ENCODE measurements at regions not wholly inside any gene's neighbourhood (a gene's known extent, or its start where the extent isn't known, plus 50 kb on each side); places are given as distances from the start of the nearest gene placed in this dataset.
"Not testable (repeated sequence)": the region's sequence is repeated elsewhere in the genome, so short reads cannot be mapped to it uniquely, and the experiment has no call there.

DNA sequence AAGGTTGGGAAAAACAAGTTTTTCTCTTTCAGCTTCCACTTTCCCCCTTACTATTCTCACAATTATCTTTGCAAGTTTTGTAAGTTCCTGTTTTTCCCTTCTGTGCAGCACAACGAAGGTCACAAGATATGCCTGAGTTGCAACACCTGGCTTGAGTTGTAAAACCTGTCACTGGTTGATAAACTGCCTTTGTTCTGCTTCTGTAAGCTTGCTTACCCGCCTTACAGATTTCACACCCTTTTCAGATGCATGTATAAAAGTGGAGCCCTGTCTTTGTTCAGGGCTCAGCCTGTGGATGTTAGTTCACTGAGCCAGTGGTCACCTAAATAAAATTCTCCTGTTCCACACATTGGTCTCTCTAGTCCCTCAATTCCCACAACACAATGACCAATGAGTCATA, 318.9 kb downstream of the UBE2NL start:
- H3K27ac ChIP-seq (ENCODE audit: low read length); H3K4me3 ChIP-seq (ENCODE audit: low read depth in 2 of 2, low read length in 2 of 2); POLR2A ChIA-PET; DNase-seq (ENCODE audit: low read depth, low spot score); H3K9me3 ChIP-seq (ENCODE audit: control insufficient read depth, insufficient read depth, low read depth, low read length); intact Hi-C loops (cut with micrococcal nuclease; ENCODE audit: unreplicated experiment); H3K27me3 ChIP-seq (ENCODE audit: control insufficient read depth, insufficient read depth, low read length); BruUV-seq (replicated peaks); in situ Hi-C loops (cut with HindIII; ENCODE audit: low pct_unique_long_range_greater_than_20kb, low sequenced_read_pairs); CTCF ChIA-PET; ATAC-seq; H3K4me1 ChIP-seq (ENCODE audit: control insufficient read depth, insufficient read depth, low read length); H3K36me3 ChIP-seq (ENCODE audit: control insufficient read depth, insufficient read depth, low read length): not testable (repeated sequence)

GRCh38 chrX:144208360-144209024, 324.6 kb downstream of the UBE2NL start:
- in situ Hi-C loops (cut with HindIII; ENCODE audit: low pct_unique_long_range_greater_than_20kb, low sequenced_read_pairs); CTCF ChIA-PET; BruUV-seq (replicated peaks); H3K4me3 ChIP-seq (ENCODE audit: low read depth in 2 of 2, low read length in 2 of 2); intact Hi-C loops (cut with micrococcal nuclease; ENCODE audit: unreplicated experiment); H3K36me3 ChIP-seq (ENCODE audit: control insufficient read depth, insufficient read depth, low read length); DNase-seq (ENCODE audit: low read depth, low spot score); H3K27me3 ChIP-seq (ENCODE audit: control insufficient read depth, insufficient read depth, low read length); H3K27ac ChIP-seq (ENCODE audit: low read length); ATAC-seq; H3K9me3 ChIP-seq (ENCODE audit: control insufficient read depth, insufficient read depth, low read depth, low read length); POLR2A ChIA-PET; H3K4me1 ChIP-seq (ENCODE audit: control insufficient read depth, insufficient read depth, low read length): not testable (repeated sequence)

DNA sequence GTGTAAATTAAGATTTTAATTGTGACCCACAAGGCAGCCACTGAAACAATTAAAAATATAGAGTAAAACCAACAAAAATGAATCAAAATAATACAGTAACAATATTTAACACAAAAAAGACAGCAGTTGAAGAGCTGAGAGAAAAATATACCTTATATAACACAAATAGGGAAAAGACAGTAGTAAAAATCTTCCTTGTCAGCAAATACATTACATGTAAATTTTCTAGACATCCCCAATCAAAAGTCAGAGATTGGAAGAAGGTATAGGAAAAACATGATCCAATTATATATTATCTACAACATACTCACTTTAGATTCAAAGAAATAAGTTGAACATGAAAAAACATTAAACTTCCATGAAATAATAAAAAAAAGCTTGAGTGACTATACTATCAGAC, 330.8 kb downstream of the UBE2NL start:
- DNase-seq (ENCODE audit: low read depth, low spot score) (no peak), ATAC-seq (no peak)
- CTCF ChIA-PET, result no interaction called here
- no TSS peak for BruUV-seq (replicated peaks)
- POLR2A ChIA-PET, result no interaction called here
- Histone ChIP-seq H3K36me3 (ENCODE audit: control insufficient read depth, insufficient read depth, low read length) (no peaks in the 10 kb centered on the region), H3K27me3 (ENCODE audit: control insufficient read depth, insufficient read depth, low read length) (no peaks in the 10 kb centered on the region), H3K4me3 (ENCODE audit: low read depth in 2 of 2, low read length in 2 of 2) (no peak overlapping the region), H3K9me3 (ENCODE audit: control insufficient read depth, insufficient read depth, low read depth, low read length) (no peaks in the 10 kb centered on the region), H3K4me1 (ENCODE audit: control insufficient read depth, insufficient read depth, low read length) (no peaks in the 10 kb centered on the region), H3K27ac (ENCODE audit: low read length) (no peak overlapping the region)
- intact Hi-C loops (cut with micrococcal nuclease; ENCODE audit: unreplicated experiment) (no loop called here), in situ Hi-C loops (cut with HindIII; ENCODE audit: low pct_unique_long_range_greater_than_20kb, low sequenced_read_pairs) (no loop called here)
- TF ChIP-seq TCF7L2 (IDR thresholded peaks at IDR 0.05; ENCODE audit: low read depth, low read length) (no peak), POLR2AphosphoS5 (IDR thresholded peaks at IDR 0.05; ENCODE audit: low read depth, low read length) (no peak), SIN3A (IDR thresholded peaks at IDR 0.05; ENCODE audit: borderline replicate concordance, insufficient read depth, low read depth, low read length) (no peak)
- TF ChIP-seq, protein P1, sequence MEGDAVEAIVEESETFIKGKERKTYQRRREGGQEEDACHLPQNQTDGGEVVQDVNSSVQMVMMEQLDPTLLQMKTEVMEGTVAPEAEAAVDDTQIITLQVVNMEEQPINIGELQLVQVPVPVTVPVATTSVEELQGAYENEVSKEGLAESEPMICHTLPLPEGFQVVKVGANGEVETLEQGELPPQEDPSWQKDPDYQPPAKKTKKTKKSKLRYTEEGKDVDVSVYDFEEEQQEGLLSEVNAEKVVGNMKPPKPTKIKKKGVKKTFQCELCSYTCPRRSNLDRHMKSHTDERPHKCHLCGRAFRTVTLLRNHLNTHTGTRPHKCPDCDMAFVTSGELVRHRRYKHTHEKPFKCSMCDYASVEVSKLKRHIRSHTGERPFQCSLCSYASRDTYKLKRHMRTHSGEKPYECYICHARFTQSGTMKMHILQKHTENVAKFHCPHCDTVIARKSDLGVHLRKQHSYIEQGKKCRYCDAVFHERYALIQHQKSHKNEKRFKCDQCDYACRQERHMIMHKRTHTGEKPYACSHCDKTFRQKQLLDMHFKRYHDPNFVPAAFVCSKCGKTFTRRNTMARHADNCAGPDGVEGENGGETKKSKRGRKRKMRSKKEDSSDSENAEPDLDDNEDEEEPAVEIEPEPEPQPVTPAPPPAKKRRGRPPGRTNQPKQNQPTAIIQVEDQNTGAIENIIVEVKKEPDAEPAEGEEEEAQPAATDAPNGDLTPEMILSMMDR (IDR thresholded peaks at IDR 0.05), result no peak
- TF ChIP-seq, protein P2, sequence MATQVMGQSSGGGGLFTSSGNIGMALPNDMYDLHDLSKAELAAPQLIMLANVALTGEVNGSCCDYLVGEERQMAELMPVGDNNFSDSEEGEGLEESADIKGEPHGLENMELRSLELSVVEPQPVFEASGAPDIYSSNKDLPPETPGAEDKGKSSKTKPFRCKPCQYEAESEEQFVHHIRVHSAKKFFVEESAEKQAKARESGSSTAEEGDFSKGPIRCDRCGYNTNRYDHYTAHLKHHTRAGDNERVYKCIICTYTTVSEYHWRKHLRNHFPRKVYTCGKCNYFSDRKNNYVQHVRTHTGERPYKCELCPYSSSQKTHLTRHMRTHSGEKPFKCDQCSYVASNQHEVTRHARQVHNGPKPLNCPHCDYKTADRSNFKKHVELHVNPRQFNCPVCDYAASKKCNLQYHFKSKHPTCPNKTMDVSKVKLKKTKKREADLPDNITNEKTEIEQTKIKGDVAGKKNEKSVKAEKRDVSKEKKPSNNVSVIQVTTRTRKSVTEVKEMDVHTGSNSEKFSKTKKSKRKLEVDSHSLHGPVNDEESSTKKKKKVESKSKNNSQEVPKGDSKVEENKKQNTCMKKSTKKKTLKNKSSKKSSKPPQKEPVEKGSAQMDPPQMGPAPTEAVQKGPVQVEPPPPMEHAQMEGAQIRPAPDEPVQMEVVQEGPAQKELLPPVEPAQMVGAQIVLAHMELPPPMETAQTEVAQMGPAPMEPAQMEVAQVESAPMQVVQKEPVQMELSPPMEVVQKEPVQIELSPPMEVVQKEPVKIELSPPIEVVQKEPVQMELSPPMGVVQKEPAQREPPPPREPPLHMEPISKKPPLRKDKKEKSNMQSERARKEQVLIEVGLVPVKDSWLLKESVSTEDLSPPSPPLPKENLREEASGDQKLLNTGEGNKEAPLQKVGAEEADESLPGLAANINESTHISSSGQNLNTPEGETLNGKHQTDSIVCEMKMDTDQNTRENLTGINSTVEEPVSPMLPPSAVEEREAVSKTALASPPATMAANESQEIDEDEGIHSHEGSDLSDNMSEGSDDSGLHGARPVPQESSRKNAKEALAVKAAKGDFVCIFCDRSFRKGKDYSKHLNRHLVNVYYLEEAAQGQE (IDR thresholded peaks at IDR 0.05; ENCODE audit: insufficient read depth in 1 of 2, low read depth in 2 of 2, low read length in 1 of 2), result no peak

Measured in Panc1 (cell line).